ENCODE measurements at regions not wholly inside any gene's neighbourhood (a gene's known extent, or its start where the extent isn't known, plus 50 kb on each side); places are given as distances from the start of the nearest gene placed in this dataset.

DNA sequence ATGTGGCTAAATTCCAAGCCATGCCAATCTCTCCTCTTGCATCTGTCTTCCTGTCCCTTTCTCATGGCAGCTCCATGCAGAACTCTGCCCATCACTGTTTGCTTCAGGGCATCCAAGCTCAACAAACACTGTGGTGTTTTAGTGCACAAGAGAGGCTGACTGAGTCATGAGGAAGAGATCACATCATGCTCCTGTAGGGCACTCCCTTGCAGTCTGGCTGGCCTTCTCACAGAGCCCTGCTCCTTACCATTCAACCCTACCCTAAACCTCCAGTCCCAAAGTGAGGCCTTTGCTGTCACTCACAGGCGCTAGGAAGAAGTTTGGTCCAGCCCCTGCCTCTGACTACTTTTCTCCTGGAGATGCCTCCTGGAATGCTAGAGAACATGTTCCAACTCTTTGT lies 194.0 kb downstream of the LRATD1 start:
- ATAC-seq: no peak
- no peak for TF ChIP-seq FOSL1 (IDR thresholded peaks at IDR 0.05; ENCODE audit: low read depth)
- TF ChIP-seq JUND (IDR thresholded peaks at IDR 0.05): no peak
- TF ChIP-seq POLR2AphosphoS5 (IDR thresholded peaks at IDR 0.05; ENCODE audit: low read depth, low read length): no peak
- no peak for TF ChIP-seq ATF3 (IDR thresholded peaks at IDR 0.05)
- no peak for TF ChIP-seq SIN3A (IDR thresholded peaks at IDR 0.05; ENCODE audit: low read depth)
- TF ChIP-seq POLR2A (IDR thresholded peaks at IDR 0.05; ENCODE audit: borderline replicate concordance, extremely low read depth, insufficient read depth, insufficient read length): no peak
- no peak for TF ChIP-seq TCF7L2 (IDR thresholded peaks at IDR 0.05; ENCODE audit: borderline replicate concordance, extremely low read depth, insufficient read depth, insufficient read length)
- no peak for TF ChIP-seq EZH2 (IDR thresholded peaks at IDR 0.05)
- TF ChIP-seq SRF (IDR thresholded peaks at IDR 0.05; ENCODE audit: low read depth): no peak
- TF ChIP-seq YY1 (IDR thresholded peaks at IDR 0.05; ENCODE audit: extremely low read depth, insufficient replicate concordance, low read depth, low read length): no peak
- TF ChIP-seq REST (IDR thresholded peaks at IDR 0.05; ENCODE audit: low read depth): no peak
- TF ChIP-seq ZFX (IDR thresholded peaks at IDR 0.05): no peak
- TF ChIP-seq ZNF274 (IDR thresholded peaks at IDR 0.05; ENCODE audit: low read depth, low read length): no peak
- no peak for TF ChIP-seq ZBTB33 (IDR thresholded peaks at IDR 0.05; ENCODE audit: extremely low read depth, insufficient replicate concordance, low read length)
- no peak for TF ChIP-seq SP1 (IDR thresholded peaks at IDR 0.05; ENCODE audit: low read depth)
- POLR2A ChIA-PET: no interaction called here

More for the DNA sequence above, 194.0 kb downstream of the LRATD1 start:
- Histone ChIP-seq H2AFZ (ENCODE audit: low read depth, low read length, poor library complexity, severe bottlenecking) (no peak overlapping the region), H3K4me2 (ENCODE audit: low read length) (no peak overlapping the region), H4K20me1 (ENCODE audit: insufficient read depth) (no peaks in the 10 kb centered on the region), H3K4me1 (ENCODE audit: control insufficient read depth in 1 of 2, insufficient read depth in 2 of 2, low read length in 2 of 2) (no peaks in the 10 kb centered on the region), H3K27me3 (ENCODE audit: insufficient read depth, low read length) (no peaks in the 10 kb centered on the region), H3K9me2 (ENCODE audit: insufficient read depth) (no peaks in the 10 kb centered on the region), H3K9me3 (ENCODE audit: control insufficient read depth in 1 of 2, insufficient read depth in 1 of 2, low read depth in 1 of 2, low read length in 2 of 2) (no peaks in the 10 kb centered on the region; a peak in 2 of 4 replicates), H3K9ac (ENCODE audit: low read length) (no peak overlapping the region), H3K4me3 (replicated peaks in 1 of 2; ENCODE audit: low read depth in 1 of 2, low read length in 2 of 2) (no peak overlapping the region), H3K79me2 (ENCODE audit: insufficient read depth, low read length) (no peaks in the 10 kb centered on the region), H3K36me3 (ENCODE audit: control insufficient read depth in 1 of 2, insufficient read depth in 2 of 2, low read length in 2 of 2) (no peaks in the 10 kb centered on the region), H3K27ac (ENCODE audit: low read depth, low read length) (no peak overlapping the region)
- DNase-seq (ENCODE audit: low read depth, low spot score): no peak
- intact Hi-C loops (cut with micrococcal nuclease): no loop called here
- BruUV-seq (replicated peaks): no TSS peak
- CTCF ChIA-PET: no interaction called here
- RAD21 ChIA-PET (ENCODE audit: low non-redundant PET in 1 of 2, low total read pairs in 2 of 2, uncharacterized antibody in 2 of 2, unreplicated experiment in 2 of 2): no interaction called here
